H1 (cell line): ENCODE measurements at regions not wholly inside any gene's neighbourhood (a gene's known extent, or its start where the extent isn't known, plus 50 kb on each side); places are given as distances from the start of the nearest gene placed in this dataset.

Experiments used
- CTCF ChIA-PET: fragments of 300-600 bp; sonication (Branson Sonifier 250); formaldehyde crosslinking; loops from one replicate; lab custom pipeline; 2021; ENCODE audit not compliant: partially characterized antibody; lab: Charles Lee
- POLR2A ChIA-PET: fragments of 300-600 bp; sonication (Branson Sonifier 250); formaldehyde crosslinking; loops from one replicate; lab custom pipeline; 2021; ENCODE audit warnings: inconsistent platforms; ENCODE audit not compliant: partially characterized antibody; lab: Charles Lee
- DNase-seq, 2 experiments: peaks; one replicate each; pipeline versions ENCODE4 v3.0.0 to v3.0.0-alpha.2; 2010 to 2022; ENCODE audit warnings: low spot score in 2 of 2, low read depth in 1 of 2, mixed read lengths in 1 of 2
- FAIRE-seq: peaks from 2 replicates; lab custom pipeline; 2011; peaks lifted over from hg19 to GRCh38; lab: Jason Lieb, UNC
- H2AFZ ChIP-seq: 2 replicates; pipeline ENCODE4 v1.8.1; 2012; ENCODE audit warnings: low read length, inconsistent platforms
- H2AK5ac ChIP-seq: 2 replicates; pipeline ENCODE4 v1.6.1; 2013; ENCODE audit warnings: low read depth, low read length
- H2BK120ac ChIP-seq: replicated peaks from 2 replicates; pipeline ENCODE3; 2013; ENCODE audit warnings: low read depth, low read length, inconsistent platforms
- H2BK12ac ChIP-seq: 2 replicates; pipeline ENCODE4 v1.6.1; 2013; ENCODE audit warnings: low read depth, low read length
- H2BK15ac ChIP-seq: 2 replicates; pipeline ENCODE4 v1.6.1; 2013; ENCODE audit warnings: low read length
- H2BK20ac ChIP-seq: 2 replicates; pipeline ENCODE4 v1.6.1; 2013; ENCODE audit warnings: low read length
- H2BK5ac ChIP-seq: 2 replicates; pipeline ENCODE4 v1.6.1; 2013; ENCODE audit warnings: low read depth, low read length
- H3K14ac ChIP-seq: 2 replicates; pipeline ENCODE4 v1.6.1; 2013; ENCODE audit warnings: inconsistent platforms; ENCODE audit not compliant: insufficient read length
- H3K18ac ChIP-seq: 2 replicates; pipeline ENCODE4 v1.6.1; 2013; ENCODE audit warnings: low read length; ENCODE audit errors: extremely low read depth
- H3K23ac ChIP-seq: 2 replicates; pipeline ENCODE4 v1.6.1; 2013; ENCODE audit warnings: inconsistent platforms; ENCODE audit not compliant: insufficient read length
- H3K23me2 ChIP-seq: 2 replicates; pipeline ENCODE4 v1.6.1; 2013; ENCODE audit warnings: low read depth, low read length
- H3K27ac ChIP-seq: 2 replicates; pipeline ENCODE4 v1.6.1; 2011; ENCODE audit warnings: low read depth, low read length, inconsistent platforms
- H3K27me3 ChIP-seq, 4 experiments: replicated peaks in 1 of 4; 1 replicate in 1 of 4; 2 replicates in 3 of 4; pipeline versions ENCODE4 v1.6.1 to v1.8.1; 2011 to 2013; ENCODE audit warnings: low read length in 3 of 4, mild to moderate bottlenecking in 3 of 4, inconsistent platforms in 2 of 4, mixed read lengths in 2 of 4, moderate library complexity in 1 of 4; ENCODE audit not compliant: control insufficient read depth in 3 of 4, insufficient read depth in 3 of 4; ENCODE audit errors: extremely low read depth in 1 of 4
- H3K36me3 ChIP-seq, 4 experiments: 2 replicates each; pipeline versions ENCODE4 v1.6.1 to v1.8.1; 2011 to 2013; ENCODE audit warnings: mild to moderate bottlenecking in 4 of 4, low read length in 3 of 4, moderate library complexity in 2 of 4, control low read depth in 1 of 4, inconsistent platforms in 1 of 4; ENCODE audit not compliant: insufficient read depth in 4 of 4, control insufficient read depth in 2 of 4
- H3K4ac ChIP-seq: replicated peaks from 2 replicates; pipeline ENCODE3; 2013; ENCODE audit warnings: low read length, low read depth, mixed read lengths, inconsistent platforms; ENCODE audit not compliant: insufficient read length
- H3K4me1 ChIP-seq, 4 experiments: replicated peaks in 1 of 4; 1 replicate in 1 of 4; 2 replicates in 3 of 4; pipeline versions ENCODE4 v1.6.1 to v1.8.1; 2011 to 2013; ENCODE audit warnings: low read length in 3 of 4, inconsistent platforms in 2 of 4, mixed read lengths in 1 of 4; ENCODE audit not compliant: insufficient read depth in 4 of 4, control insufficient read depth in 3 of 4
- H3K4me2 ChIP-seq, 2 experiments: 2 replicates each; pipeline versions ENCODE4 v1.6.1 to v1.8.1; 2011 to 2013; ENCODE audit warnings: low read depth in 2 of 2, low read length in 2 of 2, control low read depth in 1 of 2, inconsistent platforms in 1 of 2, mild to moderate bottlenecking in 1 of 2; ENCODE audit not compliant: insufficient read depth in 1 of 2
- H3K4me3 ChIP-seq, 4 experiments: fragments of 200-600, 300-600 bp in 1 of 4; sonication (generic), shearing (Covaris generic), sonication (Bioruptor Twin) in 1 of 4; 2 replicates each; pipeline versions ENCODE4 v1.5.1 to v1.8.1; 2011 to 2016; ENCODE audit warnings: low read length in 4 of 4, low read depth in 3 of 4, control low read depth in 2 of 4, inconsistent platforms in 2 of 4, mild to moderate bottlenecking in 2 of 4, mixed read lengths in 1 of 4, moderate library complexity in 1 of 4; ENCODE audit not compliant: insufficient read depth in 2 of 4; ENCODE audit errors: extremely low read depth in 1 of 4
- H3K56ac ChIP-seq: replicated peaks from 2 replicates; pipeline ENCODE3; 2013; ENCODE audit warnings: low read depth, mild to moderate bottlenecking, mixed read lengths, low read length, inconsistent platforms; ENCODE audit not compliant: insufficient read length
- H3K79me1 ChIP-seq: 2 replicates; pipeline ENCODE4 v1.6.1; 2013; ENCODE audit warnings: low read depth, low read length, control low read depth
- H3K79me2 ChIP-seq, 2 experiments: 2 replicates each; pipeline versions ENCODE4 v1.6.1 to v1.8.1; 2012 to 2013; ENCODE audit warnings: low read length in 2 of 2, mild to moderate bottlenecking in 2 of 2, inconsistent platforms in 1 of 2; ENCODE audit not compliant: insufficient read depth in 2 of 2, control insufficient read depth in 1 of 2
- H3K9ac ChIP-seq, 4 experiments: replicated peaks in 1 of 4; 1 replicate in 1 of 4; 2 replicates in 3 of 4; pipeline versions ENCODE4 v1.6.1 to v1.8.1; 2011 to 2013; ENCODE audit warnings: low read depth in 3 of 4, low read length in 3 of 4, control low read depth in 2 of 4, mild to moderate bottlenecking in 2 of 4, moderate library complexity in 2 of 4, inconsistent platforms in 1 of 4; ENCODE audit errors: extremely low read depth in 1 of 4
- H3K9me3 ChIP-seq, 2 experiments: 2 replicates each; pipeline versions ENCODE4 v1.6.1 to v1.8.1; 2012 to 2013; ENCODE audit warnings: mild to moderate bottlenecking in 2 of 2, moderate library complexity in 2 of 2, control low read depth in 1 of 2, inconsistent platforms in 1 of 2, low read depth in 1 of 2, low read length in 1 of 2, mixed read lengths in 1 of 2; ENCODE audit not compliant: insufficient read depth in 2 of 2
- H4K20me1 ChIP-seq, 2 experiments: replicated peaks in 1 of 2; 2 replicates each; pipeline versions ENCODE3 to v1.8.1; 2011 to 2013; ENCODE audit warnings: inconsistent platforms in 2 of 2, low read length in 2 of 2, mild to moderate bottlenecking in 1 of 2; ENCODE audit not compliant: insufficient read depth in 2 of 2, control insufficient read depth in 1 of 2
- H4K5ac ChIP-seq: 2 replicates; pipeline ENCODE4 v1.6.1; 2013; ENCODE audit warnings: low read length, low read depth, mixed read lengths, inconsistent platforms; ENCODE audit not compliant: insufficient read length
- H4K8ac ChIP-seq: 2 replicates; pipeline ENCODE4 v1.8.0; 2013; ENCODE audit warnings: mild to moderate bottlenecking, moderate library complexity, low read length, inconsistent platforms; ENCODE audit not compliant: insufficient read depth; ENCODE audit errors: extremely low read depth
- H4K91ac ChIP-seq: replicated peaks from 2 replicates; pipeline ENCODE3; 2013; ENCODE audit warnings: low read length, mixed read lengths, inconsistent platforms; ENCODE audit not compliant: insufficient read length
- KDM5A ChIP-seq: fragments of 200-600 bp; IDR thresholded peaks from 2 replicates; pipeline ENCODE4 v1.7.1; 2012; ENCODE audit warnings: mild to moderate bottlenecking, low read length, inconsistent platforms, mixed read lengths

GRCh38 chr14:35932136-35932535 is 106.0 kb downstream of the BRMS1L start:
- H3K14ac ChIP-seq = no peak overlapping the region

More at GRCh38 chr14:35932136-35932535, 106.0 kb downstream of the BRMS1L start:
- no peak overlapping the region for H4K5ac ChIP-seq
- H3K9ac ChIP-seq = no peak overlapping the region
- H3K27me3 ChIP-seq = no peaks in the 10 kb centered on the region; a peak in 1 of 7 replicates
- ChIA-PET CTCF (interaction anchor here (2.1 kb wide), 1 partner anchor 12 kb away, joined by 6 read pairs; no protein-coding TSS in a partner anchor), POLR2A (no interaction called here)
- FAIRE-seq = no peak
- H3K56ac ChIP-seq = no peak overlapping the region
- no peak overlapping the region for H3K27ac ChIP-seq
- H3K23ac ChIP-seq = no peak overlapping the region
- H2BK15ac ChIP-seq = no peak overlapping the region
- H4K8ac ChIP-seq = no peak overlapping the region
- H2BK12ac ChIP-seq = no peak overlapping the region
- no peak for TF ChIP-seq KDM5A
- no peak overlapping the region for H2AK5ac ChIP-seq
- H3K9me3 ChIP-seq = no peaks in the 10 kb centered on the region
- H3K36me3 ChIP-seq = no peaks in the 10 kb centered on the region
- no peaks in the 10 kb centered on the region for H3K79me2 ChIP-seq
- H3K4me2 ChIP-seq = no peak overlapping the region
- H2AFZ ChIP-seq = no peak overlapping the region
- no peak overlapping the region for H3K18ac ChIP-seq
- H2BK120ac ChIP-seq = no peak overlapping the region
- no peaks in the 10 kb centered on the region for H3K4me1 ChIP-seq
- DNase-seq = no peak
- H2BK20ac ChIP-seq = no peak overlapping the region
- H3K4ac ChIP-seq = no peak overlapping the region
- H3K79me1 ChIP-seq = no peaks in the 10 kb centered on the region
- H2BK5ac ChIP-seq = no peak overlapping the region
- no peak overlapping the region for H3K4me3 ChIP-seq
- H4K20me1 ChIP-seq = no peaks in the 10 kb centered on the region
- H4K91ac ChIP-seq = no peak overlapping the region
- no peaks in the 10 kb centered on the region for H3K23me2 ChIP-seq
